ENCODE measurements at regions not wholly inside any gene's neighbourhood (a gene's known extent, or its start where the extent isn't known, plus 50 kb on each side); places are given as distances from the start of the nearest gene placed in this dataset.
A peak's percentile ranks its signal among the peaks of the same experiment; 100 is the strongest.

DNA sequence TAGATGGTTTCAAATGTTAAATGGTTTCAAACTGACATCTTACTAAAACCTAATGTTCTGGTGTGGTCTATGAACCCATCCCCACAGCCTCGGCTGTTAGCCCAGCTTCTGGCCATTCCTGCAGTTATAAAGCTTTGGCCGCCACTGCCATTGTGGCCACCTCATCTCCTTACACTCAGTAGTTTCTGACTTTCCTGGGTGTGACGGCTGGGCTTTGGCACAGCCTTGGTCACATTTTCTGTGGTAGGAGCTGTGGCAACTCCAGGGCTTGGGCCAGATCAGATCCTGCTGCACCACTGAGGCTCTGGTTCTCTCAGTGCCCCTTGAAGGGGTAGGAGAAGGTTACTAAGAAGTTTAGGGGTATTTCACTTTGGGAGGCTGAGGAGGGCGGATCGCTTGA is 84.2 kb upstream of the STXBP6 start:
- DNase-seq: no peak

DNA sequence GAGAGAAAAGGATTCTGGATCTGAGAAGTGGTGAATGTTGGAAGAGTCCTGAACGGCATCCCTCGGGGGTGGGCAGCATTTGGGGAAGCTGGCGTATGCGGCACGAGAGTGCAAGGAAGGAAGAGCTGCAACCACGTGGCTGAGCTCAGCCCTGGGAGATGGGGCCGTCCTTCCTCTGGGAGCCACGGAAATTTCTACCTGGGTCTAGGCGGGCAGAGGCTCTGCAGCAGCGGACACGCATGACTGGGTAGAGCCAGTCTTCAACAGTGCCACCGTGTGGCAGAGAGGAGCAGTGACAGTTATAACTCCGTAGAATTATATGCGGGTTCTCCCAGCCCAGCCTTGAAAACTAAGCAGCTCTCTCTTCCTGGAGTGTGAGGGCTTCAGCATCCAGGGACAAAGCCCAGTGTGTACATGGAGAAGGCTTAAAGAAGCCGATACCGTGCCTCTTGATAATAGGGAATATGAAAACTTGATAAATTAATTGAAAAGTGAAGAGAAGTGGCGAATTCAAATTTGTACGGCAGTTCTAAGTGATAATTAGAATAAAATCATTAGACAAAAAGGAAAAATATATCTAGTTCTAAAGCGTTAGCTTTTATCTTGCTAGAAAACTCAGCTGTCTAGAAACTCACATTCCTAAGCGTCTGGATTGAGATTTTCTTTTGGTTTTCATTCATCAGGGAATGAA is 82.9 kb upstream of the STXBP6 start:
- DNase-seq: peak; percentile 41

GRCh38 chr14:25132094-25132493 is 82.1 kb upstream of the STXBP6 start:
- DNase-seq: no peak

- no peak for DNase-seq
These were observed 72.9 kb upstream of the STXBP6 start for GRCh38 chr14:25122843-25123242.

GRCh38 chr14:25122211-25122610 is 72.3 kb upstream of the STXBP6 start:
- DNase-seq: no peak

GRCh38 chr14:25121337-25122129 is 71.6 kb upstream of the STXBP6 start:
- no peak for DNase-seq

DNA sequence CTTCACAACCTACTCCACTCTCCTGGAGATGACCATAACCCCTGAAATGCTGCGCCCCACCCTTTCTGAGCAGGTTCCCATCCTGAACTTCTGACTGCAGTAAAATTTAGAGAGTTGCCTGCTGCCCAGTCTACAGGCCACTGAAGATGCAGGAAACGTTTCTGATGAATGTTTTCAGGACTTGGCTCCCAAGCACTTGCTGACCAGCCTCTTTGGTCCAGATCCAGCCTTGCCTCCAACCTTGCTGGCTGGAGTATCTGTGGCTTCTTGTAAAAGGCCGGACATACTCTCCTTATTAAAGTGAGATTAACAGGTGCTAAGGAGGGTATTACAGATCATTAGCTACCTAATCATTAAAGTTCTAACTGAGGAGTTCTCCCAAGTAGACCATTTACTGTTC is 70.3 kb upstream of the STXBP6 start:
- DNase-seq: no peak

DNA sequence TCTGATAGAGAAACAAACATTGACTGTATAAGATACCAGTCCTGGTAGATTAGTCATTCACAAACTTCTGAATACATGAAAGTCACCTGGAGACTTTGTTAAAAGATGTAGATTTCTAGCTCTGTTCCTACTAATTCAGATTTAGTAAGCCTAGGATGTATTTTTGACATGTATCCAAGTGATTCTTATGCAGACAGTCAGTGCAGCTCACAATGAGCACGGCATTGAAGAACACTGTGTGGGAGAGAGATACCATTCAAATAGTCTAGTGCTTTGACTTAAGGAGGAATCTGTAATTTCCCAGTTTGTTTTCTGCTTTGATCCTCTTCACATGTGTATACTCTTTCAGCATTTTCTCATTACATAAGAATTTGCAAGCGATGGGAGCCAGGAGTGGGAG is 68.7 kb upstream of the STXBP6 start:
- DNase-seq: no peak

- DNase-seq: no peak
These were observed 67.4 kb upstream of the STXBP6 start for GRCh38 chr14:25117342-25117741.

DNA sequence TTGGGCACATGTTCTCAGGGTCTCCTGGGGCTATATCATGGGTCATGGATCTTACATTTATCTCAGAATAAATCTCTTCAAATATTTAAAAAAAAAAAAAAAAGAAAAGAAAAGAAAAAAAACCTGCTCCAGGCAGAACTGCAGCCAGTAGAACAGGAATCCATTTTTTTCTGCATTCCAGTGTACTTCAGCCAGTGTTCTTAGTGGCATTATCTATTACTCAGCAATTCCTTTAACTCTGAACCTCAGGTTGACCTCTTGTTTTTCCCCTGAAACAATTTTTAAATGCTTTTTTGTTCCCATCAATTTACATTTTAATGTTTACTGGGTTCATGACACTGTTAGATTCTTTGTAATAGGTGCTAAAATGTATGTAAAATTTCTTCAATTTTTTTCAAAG is 66.7 kb upstream of the STXBP6 start:
- DNase-seq: no peak

- no peak for DNase-seq
These were observed 63.4 kb upstream of the STXBP6 start for GRCh38 chr14:25113394-25113793.

DNA sequence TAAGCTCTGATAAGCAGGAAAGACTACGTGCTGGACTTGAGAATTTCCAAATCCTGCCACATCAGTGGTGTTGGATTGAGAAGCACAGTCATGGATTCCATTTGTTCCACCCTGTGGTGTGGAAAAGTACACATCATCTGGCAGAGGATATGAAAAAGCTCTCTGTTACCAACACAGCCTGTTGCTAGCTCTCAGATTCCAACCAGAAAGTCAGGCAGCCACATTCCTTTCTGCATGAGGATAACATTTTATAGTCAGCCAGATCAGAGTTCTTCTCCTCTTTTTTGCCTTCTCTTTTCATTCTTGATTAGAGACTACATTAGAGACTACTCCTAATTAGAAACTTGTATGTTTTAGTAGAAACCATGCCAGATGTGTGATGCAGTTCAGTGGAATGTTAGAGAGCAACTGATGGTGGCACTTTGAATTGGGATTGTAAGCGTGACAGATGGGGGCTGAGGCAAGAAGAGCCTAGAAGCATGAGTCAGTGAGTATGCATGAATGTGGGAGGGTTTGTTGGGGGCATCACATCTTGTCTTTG is 61.2 kb upstream of the STXBP6 start:
- no peak for DNase-seq

GRCh38 chr14:25110106-25110505 is 60.2 kb upstream of the STXBP6 start:
- no peak for DNase-seq

DNA sequence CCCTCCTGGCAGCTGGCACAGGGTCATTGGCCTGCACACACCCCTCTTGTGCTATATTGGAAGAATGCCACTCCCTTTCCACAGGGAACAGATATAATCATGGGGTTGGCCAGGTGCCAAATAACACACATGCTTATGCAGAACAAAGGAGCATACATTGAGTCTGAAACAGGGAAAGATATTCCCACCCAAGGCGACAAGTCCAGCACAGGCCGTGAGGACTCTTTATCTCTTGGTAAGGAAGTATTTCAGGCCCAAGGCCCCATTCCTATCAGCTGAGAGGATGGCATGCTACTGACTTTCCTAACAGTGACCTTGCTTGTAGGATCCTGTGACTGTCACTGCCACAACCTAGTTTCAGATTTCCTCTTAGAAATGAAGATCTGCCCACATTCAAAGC is 59.0 kb upstream of the STXBP6 start:
- DNase-seq: no peak

GRCh38 chr14:25108291-25108690 is 58.3 kb upstream of the STXBP6 start:
- DNase-seq: no peak

GRCh38 chr14:25103820-25104219 is 53.9 kb upstream of the STXBP6 start:
- no peak for DNase-seq

DNA sequence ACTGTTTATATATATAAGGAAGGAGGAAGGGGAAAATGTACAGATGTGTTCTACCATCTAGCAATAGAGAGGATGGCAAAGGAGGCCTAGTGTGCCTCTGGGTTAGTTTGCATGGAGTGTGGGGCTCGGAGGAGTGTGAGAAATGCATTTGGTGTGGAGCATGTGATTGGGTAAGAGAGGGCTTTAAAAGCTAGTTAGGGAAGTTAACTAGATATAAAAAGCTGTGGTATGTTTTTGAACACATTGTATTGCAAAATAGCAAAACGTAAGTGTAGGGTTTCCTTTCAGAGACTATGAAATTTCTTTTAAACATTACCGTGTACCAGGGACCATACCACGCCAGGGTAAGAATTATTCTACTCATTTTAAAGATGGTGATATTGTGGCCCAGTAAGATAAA is 53.3 kb upstream of the STXBP6 start:
- DNase-seq: no peak

GRCh38 chr14:25102788-25103187 is 52.8 kb upstream of the STXBP6 start:
- no peak for DNase-seq

GRCh38 chr14:25101276-25101675 is 51.3 kb upstream of the STXBP6 start:
- DNase-seq: no peak

All from CD4-positive, alpha-beta T cell treated with Interleukin-4 for 4 hours (primary cell).